WTC11 (cell line): ENCODE measurements at regions not wholly inside any gene's neighbourhood (a gene's known extent, or its start where the extent isn't known, plus 50 kb on each side); places are given as distances from the start of the nearest gene placed in this dataset.

ENCODE experiments used
- ATAC-seq: fragments of 200-7000 bp; cut with Tn5 transposase; 2 replicates; pipeline ENCODE4 v1.10.0; 2021; ENCODE audit warnings: mild to moderate bottlenecking, moderate library complexity
- CTCF ChIA-PET: fragments of 300-600 bp; sonication (Branson Sonifier 250); formaldehyde crosslinking; loops from one replicate; lab custom pipeline; 2021; ENCODE audit warnings: antibody characterized with exemption; lab: Charles Lee
- POLR2A ChIA-PET: fragments of 350-600 bp; sonication (Branson Sonifier 250); formaldehyde crosslinking; loops from one replicate; lab custom pipeline; 2021; ENCODE audit warnings: antibody characterized with exemption; lab: Charles Lee
- DNase-seq: peaks from one replicate; pipeline ENCODE4 v3.0.0; 2021; ENCODE audit warnings: low spot score
- H3K27ac Mint-ChIP-seq: 2 replicates; pipeline ENCODE4 v1.8.0; 2021; ENCODE audit warnings: mixed read lengths
- H3K27me3 Mint-ChIP-seq: 2 replicates; pipeline ENCODE4 v1.8.0; 2021; ENCODE audit warnings: low read depth, mild to moderate bottlenecking, moderate library complexity, mixed read lengths
- H3K36me3 Mint-ChIP-seq: 2 replicates; pipeline ENCODE4 v1.8.0; 2021; ENCODE audit warnings: mixed read lengths
- H3K4me1 Mint-ChIP-seq: 2 replicates; pipeline ENCODE4 v1.8.0; 2022; ENCODE audit warnings: mixed read lengths
- H3K4me3 Mint-ChIP-seq: 2 replicates; pipeline ENCODE4 v1.8.0; 2021; ENCODE audit warnings: mild to moderate bottlenecking, moderate library complexity, mixed read lengths
- H3K9me3 Mint-ChIP-seq: 2 replicates; pipeline ENCODE4 v1.8.0; 2021; ENCODE audit warnings: mixed read lengths
- ATF1 ChIP-seq: sonication (generic); formaldehyde crosslinking; IDR thresholded peaks from 2 replicates; pipeline ENCODE4 v1.8.1; 2023; ENCODE audit warnings: mild to moderate bottlenecking, moderate library complexity, missing genetic modification reagents
- ELF4 ChIP-seq: sonication (generic); formaldehyde crosslinking; IDR thresholded peaks from 2 replicates; pipeline ENCODE4 v1.8.1; 2022; ENCODE audit warnings: low read depth, mild to moderate bottlenecking, moderate library complexity, missing genetic modification reagents
- ETV6 ChIP-seq: sonication (generic); formaldehyde crosslinking; IDR thresholded peaks from 2 replicates; pipeline ENCODE4 v1.8.1; 2022; ENCODE audit warnings: mild to moderate bottlenecking, missing genetic modification reagents
- FOXK1 ChIP-seq: sonication (generic); formaldehyde crosslinking; IDR thresholded peaks from 2 replicates; pipeline ENCODE4 v1.8.0; 2022; ENCODE audit warnings: mild to moderate bottlenecking, moderate library complexity, missing genetic modification reagents
- FOXP1 ChIP-seq: sonication (generic); formaldehyde crosslinking; IDR thresholded peaks from 2 replicates; pipeline ENCODE4 v1.8.0; 2022; ENCODE audit warnings: missing genetic modification reagents, mild to moderate bottlenecking, moderate library complexity, borderline replicate concordance
- GTF2I ChIP-seq: fragments of 250-450 bp; sonication (Bioruptor Pico); conservative IDR thresholded peaks from 2 replicates; pipeline ENCODE4 v1.4.0; 2021; ENCODE audit warnings: mild to moderate bottlenecking
- IRF2 ChIP-seq: sonication (generic); formaldehyde crosslinking; IDR thresholded peaks from 2 replicates; pipeline ENCODE4 v1.8.0; 2022; ENCODE audit warnings: low read depth, missing genetic modification reagents, borderline replicate concordance
- NR1H2 ChIP-seq: sonication (generic); formaldehyde crosslinking; IDR thresholded peaks from 2 replicates; pipeline ENCODE4 v1.9.0; 2021; ENCODE audit warnings: mild to moderate bottlenecking, moderate library complexity, missing genetic modification reagents
- RELA ChIP-seq: sonication (generic); formaldehyde crosslinking; IDR thresholded peaks from 2 replicates; pipeline ENCODE4 v1.8.1; 2022; ENCODE audit warnings: missing genetic modification reagents, mild to moderate bottlenecking, borderline replicate concordance
- SMAD4 ChIP-seq: sonication (generic); formaldehyde crosslinking; IDR thresholded peaks from 2 replicates; pipeline ENCODE4 v1.8.0; 2022; ENCODE audit warnings: mild to moderate bottlenecking, missing genetic modification reagents
- SOX15 ChIP-seq: fragments of 250-450 bp; sonication (Bioruptor Pico); IDR thresholded peaks from 2 replicates; pipeline ENCODE4 v1.9.0; 2021; ENCODE audit warnings: mild to moderate bottlenecking
- ZNF121 ChIP-seq: sonication (generic); formaldehyde crosslinking; IDR thresholded peaks from 2 replicates; pipeline ENCODE4 v1.8.0; 2023; ENCODE audit warnings: missing genetic modification reagents
- ZNF232 ChIP-seq: sonication (generic); formaldehyde crosslinking; IDR thresholded peaks from 2 replicates; pipeline ENCODE4 v1.8.0; 2022; ENCODE audit warnings: mild to moderate bottlenecking, missing genetic modification reagents
- TF ChIP-seq, protein P1 (sequence below): sonication (generic); formaldehyde crosslinking; IDR thresholded peaks from 2 replicates; pipeline ENCODE4 v1.8.0; 2022; ENCODE audit warnings: mild to moderate bottlenecking, missing genetic modification reagents
- TF ChIP-seq, protein P2 (sequence below): fragments of 250-450 bp; sonication (Bioruptor Pico); IDR thresholded peaks from 2 replicates; pipeline ENCODE4 v1.9.0; 2021; ENCODE audit warnings: mild to moderate bottlenecking
- TF ChIP-seq, protein P3 (sequence below): sonication (generic); formaldehyde crosslinking; IDR thresholded peaks from 2 replicates; pipeline ENCODE4 v1.8.1; 2023; ENCODE audit warnings: mild to moderate bottlenecking, missing genetic modification reagents
- TF ChIP-seq, protein P4 (sequence below): fragments of 250-450 bp; sonication (Bioruptor Pico); conservative IDR thresholded peaks from 2 replicates; pipeline ENCODE4 v1.9.0; 2021; ENCODE audit warnings: mild to moderate bottlenecking
- TF ChIP-seq, protein P5 (sequence below): sonication (generic); formaldehyde crosslinking; IDR thresholded peaks from 2 replicates; pipeline ENCODE4 v1.8.1; 2022; ENCODE audit warnings: missing genetic modification reagents, borderline replicate concordance

DNA sequence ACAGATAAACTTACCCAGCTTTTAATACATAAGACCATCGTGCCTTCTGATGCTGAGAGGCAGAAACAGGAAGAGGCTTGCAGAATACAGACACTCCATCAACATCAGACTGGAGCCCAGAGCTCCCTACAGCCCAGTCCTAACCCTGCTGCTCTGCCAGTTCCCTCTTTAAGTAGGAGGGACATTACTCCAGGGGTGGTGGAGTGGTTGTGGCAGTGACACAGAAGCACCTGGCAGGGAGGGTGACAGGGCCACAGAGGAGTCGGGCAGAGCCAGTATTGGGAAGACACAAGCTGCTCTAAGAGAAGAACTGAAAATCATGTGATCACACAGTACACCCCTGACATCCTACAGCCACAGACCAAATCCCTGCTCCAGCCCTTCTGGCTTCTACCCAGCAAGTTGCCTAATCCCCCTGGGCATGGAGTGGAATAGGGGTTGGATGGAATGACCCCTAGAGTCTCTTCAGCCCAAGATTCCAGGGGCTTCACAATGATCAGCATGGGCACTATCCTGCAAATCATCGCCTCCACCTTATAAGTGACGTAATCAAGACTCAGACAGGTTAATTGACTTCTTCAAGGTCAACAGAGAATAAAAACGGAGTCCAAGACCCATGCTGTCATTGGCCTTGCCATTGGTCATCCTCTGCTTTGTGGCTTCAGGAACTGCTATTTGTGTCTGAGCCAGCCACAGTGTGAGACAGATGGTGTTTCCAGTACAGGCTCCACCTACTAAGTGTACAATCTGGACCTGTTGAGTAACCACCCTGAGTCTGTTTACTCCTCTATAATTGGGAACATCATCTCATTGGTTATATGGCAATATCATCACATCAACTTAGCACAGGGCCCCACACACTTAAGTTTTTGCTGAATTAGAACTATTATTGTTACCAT is 61.1 kb upstream of the ZMIZ1 start:
- ChIA-PET POLR2A (no interaction called here), CTCF (no interaction called here)
- no peak for TF ChIP-seq FOXK1 (CRISPR knock-in tag)
- TF ChIP-seq, protein P1, sequence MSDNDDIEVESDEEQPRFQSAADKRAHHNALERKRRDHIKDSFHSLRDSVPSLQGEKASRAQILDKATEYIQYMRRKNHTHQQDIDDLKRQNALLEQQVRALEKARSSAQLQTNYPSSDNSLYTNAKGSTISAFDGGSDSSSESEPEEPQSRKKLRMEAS (CRISPR knock-in tag), result no peak
- no peak for TF ChIP-seq ETV6 (CRISPR knock-in tag)
- TF ChIP-seq SMAD4, result no peak
- no peak for TF ChIP-seq GTF2I (CRISPR knock-in tag)
- TF ChIP-seq, protein P2, sequence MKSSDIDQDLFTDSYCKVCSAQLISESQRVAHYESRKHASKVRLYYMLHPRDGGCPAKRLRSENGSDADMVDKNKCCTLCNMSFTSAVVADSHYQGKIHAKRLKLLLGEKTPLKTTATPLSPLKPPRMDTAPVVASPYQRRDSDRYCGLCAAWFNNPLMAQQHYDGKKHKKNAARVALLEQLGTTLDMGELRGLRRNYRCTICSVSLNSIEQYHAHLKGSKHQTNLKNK, result no peak
- TF ChIP-seq, protein P3, sequence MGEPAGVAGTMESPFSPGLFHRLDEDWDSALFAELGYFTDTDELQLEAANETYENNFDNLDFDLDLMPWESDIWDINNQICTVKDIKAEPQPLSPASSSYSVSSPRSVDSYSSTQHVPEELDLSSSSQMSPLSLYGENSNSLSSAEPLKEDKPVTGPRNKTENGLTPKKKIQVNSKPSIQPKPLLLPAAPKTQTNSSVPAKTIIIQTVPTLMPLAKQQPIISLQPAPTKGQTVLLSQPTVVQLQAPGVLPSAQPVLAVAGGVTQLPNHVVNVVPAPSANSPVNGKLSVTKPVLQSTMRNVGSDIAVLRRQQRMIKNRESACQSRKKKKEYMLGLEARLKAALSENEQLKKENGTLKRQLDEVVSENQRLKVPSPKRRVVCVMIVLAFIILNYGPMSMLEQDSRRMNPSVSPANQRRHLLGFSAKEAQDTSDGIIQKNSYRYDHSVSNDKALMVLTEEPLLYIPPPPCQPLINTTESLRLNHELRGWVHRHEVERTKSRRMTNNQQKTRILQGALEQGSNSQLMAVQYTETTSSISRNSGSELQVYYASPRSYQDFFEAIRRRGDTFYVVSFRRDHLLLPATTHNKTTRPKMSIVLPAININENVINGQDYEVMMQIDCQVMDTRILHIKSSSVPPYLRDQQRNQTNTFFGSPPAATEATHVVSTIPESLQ (CRISPR knock-in tag), result no peak
- TF ChIP-seq, protein P4, sequence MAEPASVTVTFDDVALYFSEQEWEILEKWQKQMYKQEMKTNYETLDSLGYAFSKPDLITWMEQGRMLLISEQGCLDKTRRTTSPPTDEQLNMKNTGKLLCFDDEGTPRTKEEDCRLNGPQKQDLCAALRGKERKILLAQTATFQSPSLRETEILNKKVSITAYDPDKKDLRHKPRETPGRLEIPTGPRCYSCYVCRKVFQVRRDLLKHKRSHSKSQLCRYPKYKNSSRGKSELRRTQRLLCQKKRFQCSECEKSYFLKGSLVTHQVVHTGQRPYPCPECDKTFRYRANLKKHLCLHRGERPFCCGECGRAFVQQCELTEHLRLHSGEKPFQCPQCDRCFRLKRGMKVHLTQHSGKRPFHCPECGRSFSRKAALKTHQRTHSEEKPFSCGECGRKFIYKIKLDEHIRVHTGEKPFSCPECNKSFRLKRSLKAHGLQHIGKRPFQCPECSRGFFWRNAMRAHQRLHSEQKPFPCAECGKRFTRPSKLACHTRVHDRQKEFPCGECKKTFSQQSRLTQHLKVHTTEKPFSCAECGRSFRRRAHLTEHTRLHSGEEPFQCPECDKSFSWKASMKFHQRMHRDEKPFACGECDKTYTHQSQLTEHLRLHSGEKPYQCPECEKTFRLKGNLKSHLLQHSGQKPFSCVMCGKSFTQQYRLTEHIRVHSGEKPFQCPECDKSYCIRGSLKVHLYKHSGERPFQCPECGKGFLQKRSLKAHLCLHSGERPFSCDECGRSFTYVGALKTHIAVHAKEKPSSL (CRISPR knock-in tag), result no peak
- no peak for TF ChIP-seq ELF4 (CRISPR knock-in tag)
- TF ChIP-seq ZNF232 (CRISPR knock-in tag), result no peak
- TF ChIP-seq RELA (CRISPR knock-in tag), result no peak
- TF ChIP-seq NR1H2 (CRISPR knock-in tag), result no peak
- TF ChIP-seq IRF2 (CRISPR knock-in tag), result no peak
- TF ChIP-seq SOX15 (CRISPR knock-in tag), result no peak
- no peak for TF ChIP-seq ZNF121 (CRISPR knock-in tag)
- TF ChIP-seq FOXP1 (CRISPR knock-in tag), result no peak
- 0 out of 2 replicates have a peak, but pooled peaks cover 4% of the 10 kb centered on the region for H3K4me1 Mint-ChIP-seq
- ATAC-seq (no peak), DNase-seq (no peak)
- H3K27me3 Mint-ChIP-seq, result peaks cover 4% of the 10 kb centered on the region; the same call in 1 of the 2 replicates
- no peaks in the 10 kb centered on the region for H3K9me3 Mint-ChIP-seq
- H3K4me3 Mint-ChIP-seq, result no peak overlapping the region
- H3K27ac Mint-ChIP-seq, result no peak overlapping the region
- H3K36me3 Mint-ChIP-seq, result no peaks in the 10 kb centered on the region

DNA sequence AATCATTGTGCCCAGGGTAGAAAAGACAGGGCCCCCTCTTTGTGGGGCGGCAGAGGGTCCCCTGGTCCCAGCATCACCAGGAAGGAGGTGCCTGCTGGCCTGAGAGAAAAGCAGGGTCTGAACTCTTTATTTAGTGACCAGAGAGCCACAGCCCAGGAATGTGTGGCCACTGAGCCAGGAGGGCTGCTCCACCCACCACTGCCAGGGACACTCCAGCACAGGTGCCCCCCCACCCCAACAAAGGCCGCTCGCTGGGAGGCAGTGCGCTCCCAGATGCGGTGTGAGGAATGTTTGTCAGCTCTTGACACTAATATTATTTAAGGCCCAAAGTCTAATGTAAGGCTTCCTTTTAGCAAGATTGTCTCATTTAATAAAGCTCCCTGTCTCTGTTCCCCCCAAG is 59.6 kb upstream of the ZMIZ1 start:
- H3K4me1 Mint-ChIP-seq, result 0 out of 2 replicates have a peak, but pooled peaks cover 4% of the 10 kb centered on the region
- TF ChIP-seq, protein P5, sequence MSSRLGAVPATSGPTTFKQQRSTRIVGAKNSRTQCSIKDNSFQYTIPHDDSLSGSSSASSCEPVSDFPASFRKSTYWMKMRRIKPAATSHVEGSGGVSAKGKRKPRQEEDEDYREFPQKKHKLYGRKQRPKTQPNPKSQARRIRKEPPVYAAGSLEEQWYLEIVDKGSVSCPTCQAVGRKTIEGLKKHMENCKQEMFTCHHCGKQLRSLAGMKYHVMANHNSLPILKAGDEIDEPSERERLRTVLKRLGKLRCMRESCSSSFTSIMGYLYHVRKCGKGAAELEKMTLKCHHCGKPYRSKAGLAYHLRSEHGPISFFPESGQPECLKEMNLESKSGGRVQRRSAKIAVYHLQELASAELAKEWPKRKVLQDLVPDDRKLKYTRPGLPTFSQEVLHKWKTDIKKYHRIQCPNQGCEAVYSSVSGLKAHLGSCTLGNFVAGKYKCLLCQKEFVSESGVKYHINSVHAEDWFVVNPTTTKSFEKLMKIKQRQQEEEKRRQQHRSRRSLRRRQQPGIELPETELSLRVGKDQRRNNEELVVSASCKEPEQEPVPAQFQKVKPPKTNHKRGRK, result no peak
- no peak for TF ChIP-seq ATF1 (CRISPR knock-in tag)
- TF ChIP-seq, all 79 proteins: peak for 0
- ChIA-PET CTCF (no interaction called here), POLR2A (no interaction called here)
- Mint-ChIP-seq H3K4me3 (no peak overlapping the region), H3K27me3 (peaks cover 4% of the 10 kb centered on the region; the same call in 1 of the 2 replicates), H3K36me3 (no peaks in the 10 kb centered on the region), H3K27ac (no peak overlapping the region), H3K9me3 (no peaks in the 10 kb centered on the region)
- DNase-seq, result no peak
- ATAC-seq, result no peak
